Prostate gland (tissue), 2 donors: ENCODE measurements at regions not wholly inside any gene's neighbourhood (a gene's known extent, or its start where the extent isn't known, plus 50 kb on each side); places are given as distances from the start of the nearest gene placed in this dataset.
"Not testable (repeated sequence)": the region's sequence is repeated elsewhere in the genome, so short reads cannot be mapped to it uniquely, and the experiment has no call there.

ENCODE experiments used
- DNase-seq: peaks from one replicate; pipeline ENCODE4 v3.0.0-alpha.2; 2019; ENCODE audit warnings: low spot score
- H3K27ac ChIP-seq, 2 donors: fragments of 200-600 bp; sonication (generic); 2 replicates each; pipeline ENCODE4 v1.5.1; 2017 to 2019
- H3K27me3 ChIP-seq: fragments of 200-600 bp; sonication (generic); replicated peaks from 2 replicates; pipeline ENCODE4 v1.5.1; 2019; ENCODE audit not compliant: insufficient read depth
- H3K36me3 ChIP-seq, 2 donors: fragments of 200-600 bp; sonication (generic); 1 replicate in 1 of 2; 2 replicates in 1 of 2; pipeline versions ENCODE4 v1.5.1 to v1.8.1; 2017 to 2019
- H3K4me1 ChIP-seq: fragments of 200-600 bp; sonication (generic); replicated peaks from 2 replicates; pipeline ENCODE4 v1.5.1; 2019
- H3K4me3 ChIP-seq, 2 donors: fragments of 200-600 bp; sonication (generic); 2 replicates each; pipeline ENCODE4 v1.5.1; 2017 to 2019
- H3K9me3 ChIP-seq: fragments of 200-600 bp; sonication (generic); 2 replicates; pipeline ENCODE4 v1.5.1; 2017
- POLR2A ChIP-seq: fragments of 450-650 bp; IDR thresholded peaks from one replicate; pipeline ENCODE4 v1.6.1; 2016; ENCODE audit warnings: antibody characterized with exemption, mild to moderate bottlenecking
- POLR2AphosphoS5 ChIP-seq: sonication (generic); formaldehyde crosslinking; IDR thresholded peaks from one replicate; pipeline ENCODE4 v1.6.1; 2017; ENCODE audit warnings: antibody characterized with exemption
- WGBS: methylation state at CpG from one replicate; pipeline ENCODE4 v1.1.5; 2018; 5-methylcytosine and 5-hydroxymethylcytosine counted together
- intact Hi-C: fragments of 100-400 bp; cut with DNase I; formaldehyde crosslinking; loops from one replicate; pipeline ENCODE4 v1.14.2; 2022
- TF ChIP-seq, protein P1 (sequence below), 4 experiments: fragments of 200-600 bp in 2 of 4; fragments of 450-650 bp in 2 of 4; sonication (generic) in 2 of 4; IDR thresholded peaks; 1 replicate in 3 of 4; 2 replicates in 1 of 4; pipeline ENCODE4 v1.5.1; 2016 to 2019; ENCODE audit warnings: antibody characterized with exemption in 4 of 4, mild to moderate bottlenecking in 2 of 4, moderate library complexity in 2 of 4

DNA sequence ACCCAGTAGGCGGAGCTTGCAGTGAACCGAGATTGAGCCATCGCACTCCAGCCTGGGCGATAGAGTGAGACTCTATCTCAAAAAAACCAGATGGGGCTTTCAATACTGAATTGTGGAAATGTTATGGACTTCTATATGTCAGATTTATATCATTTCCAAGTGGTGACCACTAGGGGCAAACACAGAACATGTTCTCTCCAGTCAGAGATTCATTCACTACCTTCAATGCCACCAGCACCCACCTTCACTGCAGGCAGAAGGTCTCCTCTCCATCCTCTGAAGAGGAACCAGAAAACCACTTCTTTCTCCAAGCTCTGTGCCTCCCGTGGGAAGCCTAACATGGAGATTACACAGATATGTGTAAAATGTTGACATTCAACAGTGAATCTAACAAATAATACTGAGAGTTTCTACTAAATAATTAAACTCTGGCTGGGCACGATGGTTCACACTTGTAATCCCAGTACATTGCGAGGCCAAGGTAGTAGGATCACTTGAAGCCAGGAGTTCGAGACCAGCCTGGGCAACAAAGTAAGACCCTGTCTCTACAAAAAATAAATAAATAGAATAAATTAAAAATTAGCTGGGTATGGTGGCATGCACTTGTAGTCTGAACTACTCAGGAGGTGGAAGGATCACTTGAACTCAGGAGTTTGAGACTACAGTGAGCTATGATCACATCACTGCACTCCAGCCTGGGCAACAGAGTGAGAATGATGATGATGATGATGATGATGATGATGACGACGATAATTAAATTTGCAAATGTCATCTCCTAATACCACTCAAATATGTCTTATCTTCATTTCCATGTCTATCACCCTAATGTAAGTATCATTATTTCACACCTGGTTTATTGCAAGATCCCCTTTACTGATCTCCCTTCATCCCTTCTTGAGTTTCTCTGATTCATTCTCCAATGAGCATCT lies 151.1 kb downstream of the ZNF281 start:
- Histone ChIP-seq H3K27ac (no peak overlapping the region), H3K36me3 (no peaks in the 10 kb centered on the region), H3K4me3 (no peak overlapping the region), H3K27me3 (no peaks in the 10 kb centered on the region), H3K4me1 (no peaks in the 10 kb centered on the region), H3K9me3 (no peaks in the 10 kb centered on the region)
- TF ChIP-seq POLR2A (no peak), POLR2AphosphoS5 (no peak)
- TF ChIP-seq, protein P1, sequence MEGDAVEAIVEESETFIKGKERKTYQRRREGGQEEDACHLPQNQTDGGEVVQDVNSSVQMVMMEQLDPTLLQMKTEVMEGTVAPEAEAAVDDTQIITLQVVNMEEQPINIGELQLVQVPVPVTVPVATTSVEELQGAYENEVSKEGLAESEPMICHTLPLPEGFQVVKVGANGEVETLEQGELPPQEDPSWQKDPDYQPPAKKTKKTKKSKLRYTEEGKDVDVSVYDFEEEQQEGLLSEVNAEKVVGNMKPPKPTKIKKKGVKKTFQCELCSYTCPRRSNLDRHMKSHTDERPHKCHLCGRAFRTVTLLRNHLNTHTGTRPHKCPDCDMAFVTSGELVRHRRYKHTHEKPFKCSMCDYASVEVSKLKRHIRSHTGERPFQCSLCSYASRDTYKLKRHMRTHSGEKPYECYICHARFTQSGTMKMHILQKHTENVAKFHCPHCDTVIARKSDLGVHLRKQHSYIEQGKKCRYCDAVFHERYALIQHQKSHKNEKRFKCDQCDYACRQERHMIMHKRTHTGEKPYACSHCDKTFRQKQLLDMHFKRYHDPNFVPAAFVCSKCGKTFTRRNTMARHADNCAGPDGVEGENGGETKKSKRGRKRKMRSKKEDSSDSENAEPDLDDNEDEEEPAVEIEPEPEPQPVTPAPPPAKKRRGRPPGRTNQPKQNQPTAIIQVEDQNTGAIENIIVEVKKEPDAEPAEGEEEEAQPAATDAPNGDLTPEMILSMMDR (IDR thresholded peaks at IDR 0.05) = peak in 1 of 4 experiments; percentile 29
- intact Hi-C loops = no loop called here
- no peak for DNase-seq
- 91% methylated on average over 10 of the region's 10 CpGs for WGBS

DNA sequence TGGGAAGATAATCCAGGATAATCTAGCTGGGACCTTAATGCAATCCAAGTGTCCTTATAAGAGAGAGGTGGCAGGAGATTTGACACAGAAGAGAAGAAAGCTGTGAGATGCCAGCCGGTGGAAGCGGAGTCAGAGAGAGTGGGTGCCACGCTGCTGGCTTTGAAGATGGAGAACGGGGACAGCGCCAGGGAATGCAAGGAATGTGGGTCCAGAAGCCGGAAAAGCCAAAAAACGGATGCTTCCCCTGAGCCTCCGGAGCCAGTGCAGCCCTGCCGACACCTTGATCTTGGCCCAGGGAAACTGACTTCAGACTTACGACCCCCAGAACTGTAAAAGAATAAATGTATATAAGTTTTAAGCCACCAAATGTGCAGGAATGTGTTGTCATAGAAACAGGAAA lies 152.6 kb downstream of the ZNF281 start:
- H3K9me3 ChIP-seq = no peaks in the 10 kb centered on the region
- H3K4me1 ChIP-seq = no peaks in the 10 kb centered on the region
- intact Hi-C loops = no loop called here
- H3K4me3 ChIP-seq = no peak overlapping the region
- TF ChIP-seq, protein P1 (IDR thresholded peaks at IDR 0.05) = no peak
- TF ChIP-seq POLR2AphosphoS5 = no peak
- TF ChIP-seq POLR2A = no peak
- no peak for DNase-seq
- H3K27me3 ChIP-seq = no peaks in the 10 kb centered on the region
- 66% methylated on average over 10 of the region's 10 CpGs for WGBS
- H3K36me3 ChIP-seq = no peaks in the 10 kb centered on the region
- H3K27ac ChIP-seq = no peak overlapping the region

DNA sequence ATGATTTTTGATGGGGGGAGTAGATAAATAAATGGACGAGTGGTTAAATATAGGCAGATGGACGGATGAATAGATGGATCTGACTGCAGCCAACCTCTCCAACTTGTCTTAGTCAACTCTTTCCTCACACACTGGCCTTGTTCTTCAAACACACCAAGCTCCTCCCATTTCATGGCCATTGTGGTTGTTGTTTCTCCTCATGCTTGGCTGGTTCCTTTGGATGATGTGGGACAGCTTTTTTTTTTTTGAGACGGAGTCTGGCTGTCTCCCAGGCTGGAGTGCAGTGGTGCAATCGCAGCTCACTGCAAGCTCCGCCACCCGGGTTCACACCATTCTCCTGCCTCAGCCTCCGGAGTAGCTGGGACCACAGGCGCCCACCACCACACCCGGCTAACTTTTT lies 155.2 kb downstream of the ZNF281 start:
- intact Hi-C loops, H3K9me3 ChIP-seq, DNase-seq, H3K4me3 ChIP-seq, H3K36me3 ChIP-seq, H3K27me3 ChIP-seq, H3K4me1 ChIP-seq, H3K27ac ChIP-seq: not testable (repeated sequence)
- WGBS = 85% methylated on average over 9 of the region's 9 CpGs

DNA sequence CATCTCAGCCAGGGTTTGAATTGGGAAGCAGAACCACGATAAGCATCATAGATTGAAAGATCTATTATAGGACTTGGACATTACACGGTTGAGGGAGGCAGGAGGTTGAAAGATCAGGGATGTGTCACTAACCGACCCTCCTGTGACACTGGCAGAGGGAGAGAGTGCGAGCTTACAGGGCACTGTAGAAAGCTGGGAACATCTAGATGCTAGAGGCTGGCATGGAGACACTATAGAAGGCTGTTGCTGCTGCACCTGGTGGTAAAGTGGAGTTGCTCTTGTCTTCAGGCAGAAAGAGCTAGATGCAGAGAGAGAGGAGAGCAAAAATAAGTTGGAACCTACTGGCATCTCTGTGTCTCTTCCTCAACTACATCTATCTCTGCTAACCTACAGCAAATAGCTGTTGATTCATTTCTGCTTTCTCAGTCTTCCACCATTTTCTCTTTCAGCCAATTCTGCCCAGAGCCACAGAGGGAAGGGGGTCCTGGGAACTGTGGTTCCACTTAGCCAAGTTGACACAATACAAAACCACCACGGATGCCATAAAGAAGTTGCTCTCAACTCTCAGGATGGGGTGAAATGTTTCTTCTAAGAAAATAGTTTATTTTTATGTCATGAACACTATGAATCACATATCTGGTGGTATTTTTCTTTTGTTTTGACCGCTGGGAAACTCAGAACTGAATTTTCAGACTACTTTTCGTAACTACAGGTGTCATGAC lies 155.9 kb downstream of the ZNF281 start:
- TF ChIP-seq, protein P1 (IDR thresholded peaks at IDR 0.05) = no peak
- TF ChIP-seq POLR2AphosphoS5 = no peak
- TF ChIP-seq POLR2A = no peak
- H3K4me1 ChIP-seq = no peaks in the 10 kb centered on the region
- intact Hi-C loops = no loop called here
- DNase-seq = no peak
- 78% methylated on average over 7 of the region's 7 CpGs for WGBS
- no peak overlapping the region for H3K4me3 ChIP-seq
- H3K36me3 ChIP-seq = no peaks in the 10 kb centered on the region
- H3K27ac ChIP-seq = no peak overlapping the region
- no peaks in the 10 kb centered on the region for H3K9me3 ChIP-seq
- H3K27me3 ChIP-seq = no peaks in the 10 kb centered on the region

DNA sequence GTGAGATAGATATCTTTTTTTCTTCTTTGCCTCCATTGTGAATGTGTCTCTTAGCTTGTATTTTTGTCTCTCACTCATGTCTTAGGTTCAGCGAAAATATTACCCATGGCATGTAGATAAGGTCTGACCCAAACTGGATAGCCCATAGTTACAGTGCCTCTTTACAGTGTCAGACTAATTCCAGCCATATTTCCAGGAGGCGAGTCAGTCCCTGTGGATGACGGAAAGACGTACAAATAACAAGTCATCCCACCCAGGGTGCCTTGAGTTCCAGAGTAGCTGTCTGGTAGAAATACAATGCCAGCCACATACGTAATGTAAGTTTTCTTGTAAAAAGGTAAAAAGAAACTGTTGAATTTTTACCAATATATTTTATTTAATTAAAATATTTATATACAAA lies 157.3 kb downstream of the ZNF281 start:
- Histone ChIP-seq H3K27ac (no peak overlapping the region), H3K27me3 (no peaks in the 10 kb centered on the region), H3K4me1 (no peaks in the 10 kb centered on the region), H3K4me3 (no peak overlapping the region), H3K9me3 (no peaks in the 10 kb centered on the region), H3K36me3 (no peaks in the 10 kb centered on the region)
- TF ChIP-seq, protein P1 (IDR thresholded peaks at IDR 0.05) = no peak
- TF ChIP-seq POLR2A = no peak
- TF ChIP-seq POLR2AphosphoS5 = no peak
- intact Hi-C loops = no loop called here
- WGBS = 76% methylated on average over 5 of the region's 5 CpGs
- DNase-seq = no peak
